Left ventricle myocardium inferior (tissue), 1 donor: ENCODE measurements at regions not wholly inside any gene's neighbourhood (a gene's known extent, or its start where the extent isn't known, plus 50 kb on each side); places are given as distances from the start of the nearest gene placed in this dataset.

Experiments
- DNase-seq: peaks from one replicate; pipeline ENCODE4 v3.0.0-alpha.2; 2020
- H3K27ac ChIP-seq: fragments of 200-600 bp; replicated peaks from 2 replicates; pipeline ENCODE4 v1.8.0; 2021
- H3K27me3 ChIP-seq: fragments of 200-600 bp; 2 replicates; pipeline ENCODE4 v1.8.0; 2021; ENCODE audit warnings: low read depth
- H3K36me3 ChIP-seq: fragments of 200-600 bp; 2 replicates; pipeline ENCODE4 v1.8.0; 2021
- H3K4me1 ChIP-seq: fragments of 200-600 bp; 2 replicates; pipeline ENCODE4 v1.8.0; 2021
- H3K4me3 ChIP-seq: fragments of 200-600 bp; 2 replicates; pipeline ENCODE4 v1.8.0; 2021; ENCODE audit warnings: mild to moderate bottlenecking, moderate library complexity
- H3K9me3 ChIP-seq: fragments of 200-600 bp; replicated peaks from 2 replicates; pipeline ENCODE4 v1.8.0; 2021
- intact Hi-C: fragments of 100-400 bp; cut with micrococcal nuclease; formaldehyde crosslinking; loops from one replicate; pipeline ENCODE4 v1.11.0; 2022
- TF ChIP-seq, protein P1 (sequence below): fragments of 200-600 bp; IDR thresholded peaks from 2 replicates; pipeline ENCODE4 v1.8.0; 2021; ENCODE audit warnings: antibody characterized with exemption, mild to moderate bottlenecking, borderline replicate concordance
- donor health status: DM: no; HTN: yes; CAD: no; lungs with severe emphysema.

DNA sequence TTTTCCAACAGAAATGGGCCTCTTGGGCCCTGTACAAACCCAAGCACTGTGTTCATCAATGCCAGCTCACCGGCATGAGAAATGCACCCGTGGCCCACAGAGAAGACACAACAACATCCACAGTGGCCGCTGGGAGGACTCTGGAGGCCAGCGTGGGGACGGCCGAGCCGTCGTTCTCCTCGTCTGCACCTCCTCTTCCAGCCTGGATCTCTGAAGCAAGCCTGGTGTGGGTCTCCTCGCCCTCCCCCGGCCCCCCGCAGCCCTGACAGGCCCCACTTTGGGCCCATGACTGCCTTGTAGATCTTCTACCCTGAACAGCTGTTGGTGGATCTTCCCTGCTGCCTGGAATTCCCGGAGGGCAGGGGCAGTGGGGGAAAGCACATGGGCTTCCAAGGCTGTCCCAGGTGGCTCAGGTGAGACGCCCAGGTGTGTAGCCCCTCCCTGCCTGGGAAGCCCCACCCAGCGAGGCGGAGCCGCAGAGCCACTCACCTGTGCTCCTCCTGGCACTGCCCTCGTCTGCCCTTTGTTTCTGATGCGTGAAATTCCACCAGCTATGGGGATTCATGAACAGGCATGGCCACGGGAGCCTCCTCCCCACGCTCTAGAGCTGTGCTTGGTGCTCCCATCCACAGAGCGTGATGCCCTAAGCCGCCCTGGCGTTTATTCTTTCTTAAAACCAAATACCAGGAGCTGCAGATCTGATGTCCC is 225.9 kb downstream of the BRD1 start:
- no peaks in the 10 kb centered on the region for H3K4me1 ChIP-seq
- peaks cover 33% of the 10 kb centered on the region for H3K9me3 ChIP-seq
- TF ChIP-seq, protein P1, sequence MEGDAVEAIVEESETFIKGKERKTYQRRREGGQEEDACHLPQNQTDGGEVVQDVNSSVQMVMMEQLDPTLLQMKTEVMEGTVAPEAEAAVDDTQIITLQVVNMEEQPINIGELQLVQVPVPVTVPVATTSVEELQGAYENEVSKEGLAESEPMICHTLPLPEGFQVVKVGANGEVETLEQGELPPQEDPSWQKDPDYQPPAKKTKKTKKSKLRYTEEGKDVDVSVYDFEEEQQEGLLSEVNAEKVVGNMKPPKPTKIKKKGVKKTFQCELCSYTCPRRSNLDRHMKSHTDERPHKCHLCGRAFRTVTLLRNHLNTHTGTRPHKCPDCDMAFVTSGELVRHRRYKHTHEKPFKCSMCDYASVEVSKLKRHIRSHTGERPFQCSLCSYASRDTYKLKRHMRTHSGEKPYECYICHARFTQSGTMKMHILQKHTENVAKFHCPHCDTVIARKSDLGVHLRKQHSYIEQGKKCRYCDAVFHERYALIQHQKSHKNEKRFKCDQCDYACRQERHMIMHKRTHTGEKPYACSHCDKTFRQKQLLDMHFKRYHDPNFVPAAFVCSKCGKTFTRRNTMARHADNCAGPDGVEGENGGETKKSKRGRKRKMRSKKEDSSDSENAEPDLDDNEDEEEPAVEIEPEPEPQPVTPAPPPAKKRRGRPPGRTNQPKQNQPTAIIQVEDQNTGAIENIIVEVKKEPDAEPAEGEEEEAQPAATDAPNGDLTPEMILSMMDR, result no peak
- DNase-seq, result no peak
- no peak overlapping the region for H3K4me3 ChIP-seq
- peaks cover 19% of the 10 kb centered on the region for H3K27me3 ChIP-seq
- no peaks in the 10 kb centered on the region for H3K36me3 ChIP-seq
- intact Hi-C loops, result no loop called here
- H3K27ac ChIP-seq, result no peak overlapping the region

DNA sequence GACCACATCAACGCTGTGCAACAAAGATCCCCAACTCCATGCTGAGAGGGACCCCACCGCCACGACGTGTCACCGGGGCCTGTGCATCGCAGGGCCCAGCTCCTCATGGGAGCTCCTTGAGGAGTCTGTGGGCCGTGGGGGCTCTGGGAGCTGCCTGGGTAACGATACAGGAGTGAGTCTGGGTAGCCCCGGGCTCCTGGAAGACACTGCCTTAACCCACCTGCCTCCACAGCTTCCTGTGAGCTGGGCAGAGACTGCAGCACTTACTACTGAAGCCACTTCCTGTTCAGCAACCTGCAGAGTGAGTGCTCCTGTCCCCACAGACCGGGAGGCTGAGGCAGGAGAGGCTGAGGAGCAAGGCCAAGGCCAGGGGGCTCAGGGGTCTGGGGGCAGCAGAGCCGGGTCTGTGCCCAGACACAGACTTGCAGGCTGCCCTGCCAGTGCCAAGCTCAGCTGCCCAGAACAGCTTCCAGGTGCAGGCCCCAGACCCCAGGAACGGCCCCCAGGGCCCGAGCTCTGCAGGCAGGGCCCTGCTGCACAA is 226.7 kb downstream of the BRD1 start:
- Histone ChIP-seq H3K9me3 (peaks cover 25% of the 10 kb centered on the region), H3K4me1 (no peaks in the 10 kb centered on the region), H3K27me3 (peaks cover 19% of the 10 kb centered on the region), H3K36me3 (no peaks in the 10 kb centered on the region), H3K4me3 (no peak overlapping the region), H3K27ac (no peak overlapping the region)
- no peak for DNase-seq
- TF ChIP-seq, protein P1, result no peak
- intact Hi-C loops, result no loop called here

DNA sequence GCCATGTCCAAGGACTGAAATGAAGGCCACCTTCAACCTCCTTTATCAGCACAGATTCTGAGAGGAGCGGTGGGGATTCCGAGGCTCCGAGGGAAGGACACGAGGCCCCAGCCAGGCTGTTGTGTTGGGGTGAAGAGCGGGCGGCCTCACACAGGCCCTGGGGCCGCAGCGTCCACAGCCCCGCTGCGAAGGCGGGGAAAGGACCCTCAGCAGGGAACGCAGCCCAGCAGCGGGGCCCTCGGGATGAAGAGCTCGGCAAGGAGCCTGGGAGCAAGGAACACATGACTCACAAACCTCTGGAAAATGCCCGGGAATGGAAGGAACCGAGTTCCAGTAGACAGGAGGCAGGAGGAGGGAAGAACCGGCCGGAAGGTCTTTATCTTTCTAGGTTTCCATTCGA is 227.2 kb downstream of the BRD1 start:
- Histone ChIP-seq H3K27ac (no peak overlapping the region), H3K27me3 (peaks cover 19% of the 10 kb centered on the region), H3K9me3 (peaks cover 21% of the 10 kb centered on the region), H3K4me3 (no peak overlapping the region), H3K4me1 (no peaks in the 10 kb centered on the region), H3K36me3 (no peaks in the 10 kb centered on the region)
- TF ChIP-seq, protein P1, result no peak
- intact Hi-C loops, result no loop called here
- DNase-seq, result no peak

DNA sequence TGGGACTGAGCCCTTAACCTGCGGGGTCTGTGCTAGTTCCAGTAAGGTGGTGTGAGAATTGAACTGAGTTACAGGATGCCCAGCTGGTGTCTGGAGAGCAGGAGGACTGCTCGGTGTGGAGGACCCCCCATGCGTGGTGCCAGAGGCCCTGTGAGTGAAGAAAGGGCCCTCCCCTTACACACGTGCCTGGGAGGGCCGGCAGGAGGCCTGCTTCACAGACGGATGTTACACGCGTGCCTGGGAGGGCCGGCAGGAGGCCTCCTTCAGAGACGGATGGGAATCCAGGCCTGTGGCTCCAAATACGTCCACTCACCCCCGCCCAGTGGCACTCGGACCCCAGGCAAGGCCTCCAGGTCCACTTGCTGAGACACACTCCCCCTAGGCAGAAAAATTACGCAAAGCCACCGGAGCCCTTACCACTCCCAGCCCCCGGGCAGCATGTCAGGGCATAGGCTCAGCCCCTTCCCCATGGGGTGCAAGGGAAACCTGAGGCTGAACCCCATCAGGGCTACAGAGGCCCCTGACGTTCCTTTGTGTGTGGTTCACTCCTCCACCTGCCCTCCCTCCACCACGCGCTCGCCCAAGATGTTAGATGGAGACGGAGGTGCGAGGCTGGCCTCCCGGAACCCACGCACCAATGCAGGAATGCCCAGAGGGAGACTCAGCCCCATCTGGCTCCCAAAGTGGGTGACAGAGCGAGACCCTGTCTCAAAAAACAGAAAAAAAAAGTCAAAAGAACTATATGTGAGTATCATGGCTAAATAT is 227.8 kb downstream of the BRD1 start:
- TF ChIP-seq, protein P1, result no peak
- intact Hi-C loops, result no loop called here
- Histone ChIP-seq H3K4me3 (no peak overlapping the region), H3K27ac (no peak overlapping the region), H3K9me3 (peaks cover 19% of the 10 kb centered on the region), H3K36me3 (no peaks in the 10 kb centered on the region), H3K4me1 (no peaks in the 10 kb centered on the region), H3K27me3 (peaks cover 19% of the 10 kb centered on the region)
- no peak for DNase-seq

DNA sequence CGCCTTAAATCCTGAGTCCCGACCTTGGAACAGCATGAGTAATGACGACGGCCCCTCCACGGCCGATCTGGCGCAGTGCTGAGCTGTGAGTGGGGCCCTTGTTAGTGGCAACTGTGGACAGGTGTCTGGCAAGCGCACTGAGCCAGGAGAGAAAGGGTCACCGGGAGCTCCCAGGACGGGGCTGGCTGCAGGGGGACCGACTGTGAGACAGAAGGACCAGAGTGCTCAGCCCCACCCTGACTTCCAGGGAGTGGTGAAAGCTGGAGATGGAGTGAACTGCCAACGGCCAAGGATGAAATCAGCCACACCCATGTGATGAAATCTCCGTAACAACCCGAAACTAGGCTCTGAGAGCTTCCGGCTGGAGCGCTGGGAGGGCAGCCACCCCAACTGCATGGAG is 228.6 kb downstream of the BRD1 start:
- TF ChIP-seq, protein P1, result no peak
- intact Hi-C loops, result no loop called here
- H3K4me3 ChIP-seq, result no peak overlapping the region
- peaks cover 19% of the 10 kb centered on the region for H3K9me3 ChIP-seq
- DNase-seq, result no peak
- no peak overlapping the region for H3K27ac ChIP-seq
- H3K36me3 ChIP-seq, result no peaks in the 10 kb centered on the region
- no peaks in the 10 kb centered on the region for H3K4me1 ChIP-seq
- peaks cover 19% of the 10 kb centered on the region for H3K27me3 ChIP-seq
